SK-N-SH (cell line): ENCODE measurements at regions not wholly inside any gene's neighbourhood (a gene's known extent, or its start where the extent isn't known, plus 50 kb on each side); places are given as distances from the start of the nearest gene placed in this dataset.

Experiments used
- CTCF ChIA-PET: fragments of 300-600, 350-600 bp; formaldehyde crosslinking; extraction: SDS; loops from one replicate; lab custom pipeline; 2021; lab: Yijun Ruan, JAX
- POLR2A ChIA-PET: fragments of 350-600 bp; sonication (Branson Sonifier 250); formaldehyde crosslinking; extraction: SDS; loops from one replicate; lab custom pipeline; 2020; ENCODE audit warnings: antibody characterized with exemption, inconsistent platforms; lab: Yijun Ruan, JAX
- DNase-seq: peaks from one replicate; pipeline ENCODE4 v3.0.0; 2012
- H2AFZ ChIP-seq: fragments of 200-600 bp; sonication (generic); 2 replicates; pipeline ENCODE4 v1.8.1; 2016; ENCODE audit warnings: antibody characterized with exemption, mild to moderate bottlenecking, low read depth
- H3F3A ChIP-seq: fragments of 200-600 bp; sonication (generic); replicated peaks from 2 replicates; pipeline ENCODE3; 2016; ENCODE audit warnings: antibody characterized with exemption, mild to moderate bottlenecking; ENCODE audit not compliant: insufficient read depth
- H3K27ac ChIP-seq, 2 experiments: fragments of 200-500 bp in 1 of 2; fragments of 200-600 bp in 1 of 2; sonication (Bioruptor generic) in 1 of 2; sonication (generic), shearing (Covaris generic) in 1 of 2; 2 replicates each; pipeline versions ENCODE4 v1.5.1 to v1.6.1; 2014 to 2016; ENCODE audit warnings: low read depth in 2 of 2, inconsistent platforms in 1 of 2, low read length in 1 of 2, mild to moderate bottlenecking in 1 of 2, mixed read lengths in 1 of 2
- H3K27me3 ChIP-seq: fragments of 200-600 bp; sonication (generic), shearing (Covaris generic); 2 replicates; pipeline ENCODE4 v1.6.1; 2016; ENCODE audit warnings: mixed run types; ENCODE audit not compliant: insufficient read depth
- H3K36me3 ChIP-seq, 2 experiments: fragments of 200-500 bp in 1 of 2; fragments of 200-600 bp in 1 of 2; sonication (Bioruptor generic) in 1 of 2; sonication (generic) in 1 of 2; replicated peaks in 1 of 2; 2 replicates each; pipeline versions ENCODE3 to v1.5.1; 2014 to 2016; ENCODE audit warnings: low read length in 1 of 2, mild to moderate bottlenecking in 1 of 2; ENCODE audit not compliant: insufficient read depth in 2 of 2, control insufficient read depth in 1 of 2
- H3K4me1 ChIP-seq, 2 experiments: fragments of 200-500 bp in 1 of 2; fragments of 200-600 bp in 1 of 2; sonication (Bioruptor generic) in 1 of 2; sonication (generic), shearing (Covaris generic) in 1 of 2; 2 replicates each; pipeline versions ENCODE4 v1.5.1 to v1.6.1; 2014 to 2016; ENCODE audit warnings: low read depth in 1 of 2, low read length in 1 of 2, mixed run types in 1 of 2; ENCODE audit not compliant: insufficient read depth in 2 of 2, control insufficient read depth in 1 of 2
- H3K4me2 ChIP-seq: fragments of 200-600 bp; sonication (generic), shearing (Covaris generic); 2 replicates; pipeline ENCODE4 v1.6.1; 2017; ENCODE audit warnings: mixed run types
- H3K4me3 ChIP-seq, 2 experiments: fragments of 200-500 bp in 1 of 2; fragments of 200-600 bp in 1 of 2; sonication (Bioruptor generic) in 1 of 2; sonication (generic), shearing (Covaris generic) in 1 of 2; 2 replicates each; pipeline versions ENCODE4 v1.5.1 to v1.8.1; 2014 to 2016; ENCODE audit warnings: low read depth in 2 of 2, inconsistent platforms in 1 of 2, low read length in 1 of 2, mild to moderate bottlenecking in 1 of 2, mixed read lengths in 1 of 2, moderate library complexity in 1 of 2
- H3K79me2 ChIP-seq: fragments of 200-600 bp; sonication (generic); 2 replicates; pipeline ENCODE4 v1.8.1; 2017; ENCODE audit warnings: mild to moderate bottlenecking; ENCODE audit not compliant: insufficient read depth
- H3K9ac ChIP-seq: fragments of 200-600 bp; sonication (generic); 2 replicates; pipeline ENCODE4 v1.6.1; 2017; ENCODE audit warnings: mixed run types
- H3K9me2 ChIP-seq: fragments of 200-600 bp; sonication (generic); 2 replicates; pipeline ENCODE4 v1.6.1; 2017; ENCODE audit warnings: mixed run types
- H3K9me3 ChIP-seq: fragments of 200-600 bp; sonication (generic); 2 replicates; pipeline ENCODE4 v1.6.1; 2017; ENCODE audit warnings: mixed run types, mild to moderate bottlenecking, moderate library complexity
- H4K20me1 ChIP-seq: fragments of 200-600 bp; sonication (generic); 2 replicates; pipeline ENCODE4 v1.6.1; 2017; ENCODE audit warnings: mild to moderate bottlenecking, mixed run types; ENCODE audit not compliant: insufficient read depth
- CHD2 ChIP-seq: fragments of 150-350 bp; IDR thresholded peaks from 2 replicates; pipeline ENCODE4 v1.6.1; 2018; ENCODE audit warnings: low read length; ENCODE audit not compliant: partially characterized antibody
- CTCF ChIP-seq: fragments of 200-600 bp; sonication (generic); IDR thresholded peaks from 2 replicates; pipeline ENCODE4 v1.6.1; 2017; ENCODE audit warnings: antibody characterized with exemption, mild to moderate bottlenecking, moderate library complexity
- ELF1 ChIP-seq: IDR thresholded peaks from 2 replicates; pipeline ENCODE4 v1.4.0; 2012
- EP300 ChIP-seq, 2 experiments: IDR thresholded peaks; 2 replicates each; pipeline versions ENCODE4 v1.4.0 to v1.6.1; 2012; ENCODE audit warnings: borderline replicate concordance in 1 of 2, low read depth in 1 of 2, low read length in 1 of 2
- FOSL2 ChIP-seq: IDR thresholded peaks from 2 replicates; pipeline ENCODE4 v1.4.0; 2012; ENCODE audit warnings: low read depth, mild to moderate bottlenecking, moderate library complexity, borderline replicate concordance
- IRF3 ChIP-seq: fragments of 150-350 bp; IDR thresholded peaks from 2 replicates; pipeline ENCODE4 v1.6.1; 2016; ENCODE audit warnings: mild to moderate bottlenecking, low read depth, low read length
- JUND ChIP-seq: IDR thresholded peaks from 2 replicates; pipeline ENCODE4 v1.4.0; 2012
- MXI1 ChIP-seq: IDR thresholded peaks from 2 replicates; pipeline ENCODE4 v1.6.1; 2012; ENCODE audit warnings: mild to moderate bottlenecking, low read depth, low read length, improper control_type of control experiment
- NFIC ChIP-seq: IDR thresholded peaks from 2 replicates; pipeline ENCODE4 v1.4.0; 2012; ENCODE audit warnings: borderline replicate concordance
- RCOR1 ChIP-seq: fragments of 150-350 bp; IDR thresholded peaks from 2 replicates; pipeline ENCODE4 v1.6.1; 2017; ENCODE audit warnings: antibody characterized with exemption, low read length
- RFX5 ChIP-seq: IDR thresholded peaks from 2 replicates; pipeline ENCODE4 v1.6.1; 2012; ENCODE audit warnings: mild to moderate bottlenecking, improper control_type of control experiment, low read length
- SIN3A ChIP-seq: IDR thresholded peaks from 2 replicates; pipeline ENCODE4 v1.6.1; 2012; ENCODE audit warnings: low read depth, mild to moderate bottlenecking, low read length, moderate library complexity, borderline replicate concordance
- TAF1 ChIP-seq: IDR thresholded peaks from 2 replicates; pipeline ENCODE4 v1.6.1; 2012; ENCODE audit warnings: low read depth, mild to moderate bottlenecking, low read length, moderate library complexity, borderline replicate concordance
- TCF12 ChIP-seq: IDR thresholded peaks from 2 replicates; pipeline ENCODE4 v1.4.0; 2012
- USF1 ChIP-seq: IDR thresholded peaks from 2 replicates; pipeline ENCODE4 v1.4.0; 2012; ENCODE audit warnings: low read depth, borderline replicate concordance
- YY1 ChIP-seq: IDR thresholded peaks from 2 replicates; pipeline ENCODE4 v1.4.0; 2012; ENCODE audit warnings: low read depth, mild to moderate bottlenecking
- ZBTB33 ChIP-seq: IDR thresholded peaks from 2 replicates; pipeline ENCODE4 v1.4.0; 2012; ENCODE audit warnings: low read depth, borderline replicate concordance
- WGBS: methylation state at CpG from one replicate; pipeline ENCODE4 v1.1.6; 2017; ENCODE audit warnings: low lambda C conversion rate; 5-methylcytosine and 5-hydroxymethylcytosine counted together

GRCh38 chr5:74415695-74416102, 224.8 kb downstream of the ENC1 start:
- H3K4me3 ChIP-seq, result no peak overlapping the region
- no peaks in the 10 kb centered on the region for H3K9me3 ChIP-seq
- POLR2A ChIA-PET, result no interaction called here
- no peaks in the 10 kb centered on the region for H3K36me3 ChIP-seq
- no peaks in the 10 kb centered on the region for H3K9me2 ChIP-seq
- WGBS, result 50% methylated on average over 7 of the region's 7 CpGs
- H2AFZ ChIP-seq, result peak overlapping the region; percentile 26; the same call in 1 of the 2 replicates
- H3K4me2 ChIP-seq, result no peak overlapping the region
- H4K20me1 ChIP-seq, result no peaks in the 10 kb centered on the region
- H3F3A ChIP-seq, result no peaks in the 10 kb centered on the region
- peak overlapping the region in 1 of 2 experiments; percentile 85; a peak in 2 of 4 replicates for H3K27ac ChIP-seq
- TF ChIP-seq SIN3A (no peak), EP300 (IDR thresholded peaks at IDR 0.05; ENCODE audit: borderline replicate concordance in 1 of 2, low read depth in 1 of 2, low read length in 1 of 2) (no peak), CTCF (no peak), JUND (no peak), NFIC (no peak), USF1 (no peak), MXI1 (no peak), TAF1 (no peak), RFX5 (no peak), YY1 (no peak), IRF3 (no peak), ZBTB33 (no peak), TCF12 (no peak), RCOR1 (no peak), ELF1 (no peak), CHD2 (no peak), FOSL2 (no peak)
- H3K4me1 ChIP-seq, result peaks cover 0 to 8% of the 10 kb centered on the region in 2 experiments; a peak in 2 of 4 replicates
- peak; percentile 16 for DNase-seq
- CTCF ChIA-PET, result interaction anchor here (1.2 kb wide), 1 partner anchor 9 kb away, joined by 4 read pairs; no protein-coding TSS in a partner anchor
- H3K79me2 ChIP-seq, result no peaks in the 10 kb centered on the region
- H3K27me3 ChIP-seq, result no peaks in the 10 kb centered on the region
- no peak overlapping the region for H3K9ac ChIP-seq
